SKM-1 (cell line): ENCODE measurements at regions not wholly inside any gene's neighbourhood (a gene's known extent, or its start where the extent isn't known, plus 50 kb on each side); places are given as distances from the start of the nearest gene placed in this dataset.
"Not testable (repeated sequence)": the region's sequence is repeated elsewhere in the genome, so short reads cannot be mapped to it uniquely, and the experiment has no call there.

Source experiments
- DNase-seq: peaks from one replicate; lab custom pipeline; 2025; ENCODE audit not compliant: unreplicated experiment; lab: John Stamatoyannopoulos, UW

DNA sequence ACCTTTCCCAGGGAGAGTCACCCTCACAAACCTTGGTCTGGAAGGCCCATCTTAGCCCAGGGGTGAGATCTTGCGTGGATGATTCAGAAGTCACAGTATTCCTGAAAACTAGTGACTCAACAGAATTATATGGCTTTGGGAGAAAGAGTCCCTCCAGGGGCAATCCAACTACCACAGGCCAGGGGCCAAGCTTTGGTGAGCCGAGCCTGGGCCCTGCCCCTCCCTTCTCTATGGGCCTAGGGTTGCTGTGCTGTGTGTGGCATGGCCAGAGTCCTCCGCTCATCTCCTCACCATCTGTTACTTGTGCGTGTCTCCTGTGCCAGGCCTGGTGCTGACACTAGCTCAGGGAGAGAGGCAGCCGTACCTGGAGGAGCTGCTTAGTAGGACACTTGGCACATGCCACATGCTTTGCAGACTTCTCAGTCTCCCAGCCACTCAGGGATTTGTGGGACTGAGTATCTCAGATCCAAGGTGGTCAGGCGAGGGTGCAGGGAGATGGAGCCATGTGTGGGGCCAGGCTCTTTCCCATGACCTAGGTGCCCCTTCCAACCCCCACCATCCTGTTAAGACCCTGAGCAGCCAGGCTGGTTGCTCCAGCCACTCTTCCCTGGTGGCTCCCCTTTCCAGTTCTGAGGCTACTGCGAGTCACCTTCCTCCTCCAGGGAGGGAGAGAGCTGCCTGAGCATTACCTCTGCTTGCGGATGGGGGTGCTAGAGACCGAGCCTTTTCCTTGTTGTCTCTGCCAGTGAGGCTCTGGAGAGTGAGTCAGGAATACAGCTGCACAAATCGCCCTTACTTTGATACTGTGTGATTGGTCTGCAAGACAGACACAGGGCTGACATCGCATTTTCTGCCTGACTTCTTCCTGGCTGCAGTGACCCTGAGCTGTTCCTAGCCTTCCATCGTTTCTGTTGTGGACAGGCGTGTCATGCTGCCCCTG, 94.1 kb downstream of the SLC25A47 start:
- no peak for DNase-seq

DNA sequence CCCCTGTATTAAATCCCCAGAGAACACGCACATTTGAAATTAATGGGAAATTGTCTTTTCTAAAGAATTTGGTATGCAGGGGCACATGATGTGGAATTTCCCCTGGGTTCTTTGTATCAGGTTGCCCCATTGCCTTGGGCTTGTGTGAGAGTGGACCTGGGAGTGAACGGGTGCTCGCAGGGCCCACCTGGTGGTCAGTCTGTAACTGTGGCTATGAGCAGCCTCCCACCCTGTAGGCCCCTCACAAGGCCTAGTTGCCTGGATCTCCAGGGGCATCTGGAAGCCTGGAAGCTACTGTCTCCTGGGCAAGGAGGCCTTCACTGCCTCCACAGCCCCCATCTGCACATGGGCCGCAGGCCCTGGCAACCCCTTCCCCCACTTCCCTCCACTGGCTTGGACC, 96.7 kb downstream of the SLC25A47 start:
- no peak for DNase-seq

DNA sequence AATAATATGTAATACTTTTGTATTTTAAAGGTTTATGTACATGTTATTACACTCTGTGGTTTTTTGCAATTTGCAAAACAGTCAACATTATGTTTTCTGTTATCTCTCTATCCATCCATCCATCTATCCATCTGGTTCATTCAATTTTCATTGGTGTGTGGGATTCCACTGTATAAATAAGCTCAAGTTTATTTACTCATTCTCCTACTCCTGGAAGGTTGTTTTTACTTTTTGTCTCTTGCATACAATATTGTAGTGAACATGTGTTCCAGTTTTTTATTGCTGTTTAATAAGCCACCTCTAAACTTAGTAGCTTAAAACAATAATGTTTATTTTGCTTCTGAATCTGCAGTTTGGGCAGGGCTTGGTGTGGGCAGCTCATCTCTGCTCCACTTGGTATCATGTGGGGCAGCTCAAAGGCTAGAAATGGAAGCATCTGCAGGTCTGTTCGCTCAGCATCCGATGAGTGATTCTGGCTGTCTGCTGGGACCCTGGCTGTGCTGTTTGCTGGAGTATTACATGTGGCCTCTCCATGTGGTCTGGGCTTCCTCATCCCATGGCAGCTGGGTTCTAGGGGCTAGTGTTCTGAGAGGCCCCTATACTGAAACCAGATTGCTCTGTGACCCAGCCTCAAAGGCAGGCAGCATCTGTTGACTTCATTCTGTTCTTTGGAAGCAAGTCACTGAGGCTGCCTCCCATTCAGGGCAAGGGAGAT, 98.8 kb downstream of the SLC25A47 start:
- DNase-seq: no peak

DNA sequence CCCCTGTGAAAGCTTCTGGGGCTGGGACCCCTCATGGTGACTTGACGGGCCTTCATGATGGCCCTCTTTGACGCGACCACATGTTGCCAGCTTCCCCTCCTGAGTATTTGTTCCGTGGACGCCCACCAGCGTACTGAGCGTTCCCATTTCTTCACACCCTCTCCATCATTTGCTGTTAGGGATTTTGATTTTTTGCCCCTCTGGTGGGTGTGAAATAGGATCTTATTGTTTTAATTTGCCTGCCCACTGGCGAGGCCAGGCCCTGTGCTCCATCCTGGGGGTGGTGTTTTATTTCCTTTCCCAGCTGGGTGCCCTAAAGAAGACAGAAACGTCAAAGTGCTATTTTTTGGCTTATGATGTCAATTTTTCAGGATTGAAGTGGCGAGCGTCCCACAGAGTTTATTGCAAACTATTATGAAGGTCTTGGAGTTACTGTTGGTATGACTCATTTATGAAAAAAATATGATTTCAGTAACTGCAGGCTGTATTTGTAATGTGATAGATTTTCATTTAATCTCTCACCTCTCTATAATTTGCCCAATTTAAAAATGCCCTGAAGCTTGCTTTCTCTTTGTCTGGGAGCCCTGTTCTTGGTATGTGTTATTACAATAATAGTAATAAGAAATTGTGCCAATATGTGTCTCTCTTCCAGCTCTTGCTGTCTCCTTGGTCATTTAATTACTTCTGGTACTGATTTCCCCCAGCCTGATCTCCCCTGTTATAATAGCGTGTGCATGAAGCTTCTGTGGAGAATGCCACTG, 99.6 kb downstream of the SLC25A47 start:
- DNase-seq: no peak

DNA sequence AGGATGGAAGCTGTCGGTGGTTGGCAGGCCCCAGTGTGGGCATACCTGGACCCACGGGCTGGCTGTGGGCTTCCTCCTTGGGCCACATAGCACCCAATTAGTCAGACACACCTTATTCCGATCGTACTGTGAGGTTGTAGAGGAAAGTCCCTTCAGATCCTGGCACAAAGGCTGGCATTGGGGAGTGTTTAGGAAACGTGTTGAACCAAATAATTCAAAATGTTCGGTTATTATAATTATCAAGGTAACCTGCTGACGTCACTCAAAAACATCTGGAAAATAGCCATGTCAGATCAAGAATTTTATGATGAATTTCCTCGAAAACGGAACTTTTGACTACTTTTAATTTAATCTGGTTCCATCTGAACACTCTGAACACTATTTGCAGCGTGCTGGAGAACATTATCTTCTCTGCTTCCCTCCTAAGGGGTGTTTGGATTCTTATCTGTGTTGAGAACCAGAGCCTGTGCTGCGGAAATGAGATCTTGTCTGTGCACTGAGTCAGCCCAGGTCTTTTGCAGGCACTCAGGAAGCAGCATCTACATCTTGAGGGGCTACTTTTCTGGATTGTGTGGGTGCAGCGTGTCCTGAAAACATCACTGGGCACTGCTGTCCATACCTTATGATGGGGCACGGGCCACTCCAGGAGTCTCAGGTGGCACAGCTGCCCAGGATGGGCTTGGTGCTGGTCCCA, 100.3 kb downstream of the SLC25A47 start:
- DNase-seq: no peak

DNA sequence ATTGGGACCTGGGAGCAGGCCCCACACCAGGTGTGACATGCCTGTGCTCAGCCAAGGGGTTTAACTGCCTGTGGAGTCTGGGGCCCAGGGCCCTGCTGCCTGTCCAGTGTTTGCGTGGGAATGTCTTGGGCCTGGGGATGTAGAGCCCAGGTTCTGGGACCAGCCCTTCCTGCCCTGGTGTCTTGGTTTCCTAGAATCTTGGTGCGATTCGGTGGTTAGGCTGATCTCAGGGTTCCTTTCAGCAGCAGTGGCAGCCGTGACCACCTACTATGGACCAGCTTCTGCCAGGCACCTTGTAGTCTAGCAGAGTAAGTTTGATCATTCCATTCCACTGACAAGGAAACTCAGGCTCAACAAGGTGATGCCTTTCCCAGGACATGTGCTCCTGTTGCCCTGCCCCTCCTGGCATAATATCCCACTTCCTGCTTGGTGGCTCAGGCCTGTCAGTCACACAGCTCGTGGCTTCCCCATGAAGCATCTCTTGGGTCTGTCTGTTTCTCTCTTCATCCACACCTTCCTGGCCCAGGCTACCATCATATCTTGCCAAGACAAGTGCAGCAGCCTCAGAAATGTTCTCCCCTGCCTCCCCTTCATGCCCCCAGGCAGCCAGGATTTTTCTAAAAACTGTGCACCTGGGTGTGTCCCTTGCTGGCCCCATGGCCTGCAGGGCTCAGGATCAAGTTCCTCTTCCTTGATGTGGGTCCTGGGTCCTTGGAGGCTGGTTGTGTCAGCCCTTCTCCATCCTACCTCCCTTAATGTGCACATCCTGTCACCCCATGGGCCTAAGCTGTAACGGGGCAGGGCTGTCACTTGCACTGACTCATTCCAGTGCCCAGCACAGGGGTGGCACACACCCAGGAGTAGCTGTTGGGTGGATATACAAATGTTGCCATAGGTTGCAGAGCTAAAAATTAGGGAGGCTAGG, 101.6 kb downstream of the SLC25A47 start:
- DNase-seq: no peak

DNA sequence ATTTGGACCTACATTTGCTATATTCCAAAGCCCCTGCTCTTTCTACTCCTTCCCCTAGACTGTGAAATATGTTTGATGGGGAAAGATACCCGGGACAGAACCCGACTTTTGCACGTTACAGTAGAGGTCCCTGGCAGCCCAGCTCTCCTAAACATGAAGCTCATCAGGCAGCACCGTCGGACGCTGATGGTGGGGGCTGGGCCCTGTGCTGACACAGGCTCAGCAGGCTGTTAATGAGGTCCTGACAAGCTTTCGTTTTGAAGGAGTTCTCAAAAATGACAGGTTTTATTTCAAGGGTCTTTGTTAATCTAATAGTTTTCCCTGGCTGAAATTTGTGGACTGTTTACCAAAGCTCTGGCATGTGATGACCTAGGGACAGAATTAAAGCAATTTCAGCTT, 102.3 kb downstream of the SLC25A47 start:
- no peak for DNase-seq

DNA sequence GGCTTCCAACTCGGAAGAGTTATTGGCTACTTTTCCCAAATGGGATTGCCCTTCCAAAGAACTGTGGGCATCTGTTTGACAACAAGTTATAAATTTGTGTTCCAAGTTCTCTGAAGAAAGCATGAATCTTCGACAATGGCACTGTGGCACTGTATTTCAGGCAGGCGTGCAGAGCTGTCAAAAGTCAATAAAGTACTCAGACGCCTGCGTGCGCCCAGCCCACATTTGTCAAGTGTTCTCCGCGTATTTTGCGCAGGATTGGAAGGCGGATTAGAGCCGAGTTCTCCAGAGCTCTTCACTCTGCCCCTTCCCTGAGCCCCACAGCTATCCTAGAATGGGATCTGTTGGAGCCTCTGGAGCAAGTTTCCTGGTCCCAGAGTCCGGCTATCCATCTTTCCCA, 103.2 kb downstream of the SLC25A47 start:
- DNase-seq: no peak

DNA sequence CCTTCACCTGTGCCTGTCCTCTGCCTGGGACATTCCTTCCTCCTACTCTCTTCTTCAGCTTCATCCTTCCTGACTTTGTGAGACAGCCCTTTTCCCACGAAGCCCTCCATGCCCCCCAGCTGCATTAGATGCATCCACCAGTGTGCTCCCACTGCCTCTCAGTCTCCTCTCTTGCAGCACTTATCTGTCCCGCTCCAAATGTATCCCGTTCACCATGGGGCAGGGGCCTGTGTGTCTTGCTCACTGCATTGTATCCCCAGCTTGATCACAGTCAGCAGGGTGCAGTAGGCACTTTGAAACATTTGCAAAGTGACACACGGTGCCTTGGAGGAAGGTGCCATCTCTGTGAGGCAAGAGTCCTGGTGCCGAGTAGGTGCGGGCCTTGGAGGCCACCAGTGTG, 104.0 kb downstream of the SLC25A47 start:
- DNase-seq: no peak

DNA sequence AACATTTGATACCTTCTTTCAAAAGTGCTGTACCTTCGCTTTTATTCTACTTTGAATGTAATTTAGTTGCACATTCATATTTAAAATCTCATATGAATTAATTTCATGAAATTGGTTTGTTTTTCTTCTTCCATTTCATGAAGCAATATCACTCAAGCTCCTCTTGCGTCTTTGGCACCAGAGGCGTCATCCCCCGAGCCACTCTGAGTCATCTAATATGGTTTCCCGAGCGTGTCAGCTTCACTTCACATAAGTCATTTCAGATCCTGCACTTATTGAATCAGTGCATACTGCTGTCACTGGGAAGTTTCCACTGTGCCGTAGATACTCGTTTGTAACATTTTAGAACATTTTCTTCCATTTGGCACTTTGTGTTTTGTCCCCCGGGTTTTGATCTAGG, 105.6 kb downstream of the SLC25A47 start:
- DNase-seq: no peak

DNA sequence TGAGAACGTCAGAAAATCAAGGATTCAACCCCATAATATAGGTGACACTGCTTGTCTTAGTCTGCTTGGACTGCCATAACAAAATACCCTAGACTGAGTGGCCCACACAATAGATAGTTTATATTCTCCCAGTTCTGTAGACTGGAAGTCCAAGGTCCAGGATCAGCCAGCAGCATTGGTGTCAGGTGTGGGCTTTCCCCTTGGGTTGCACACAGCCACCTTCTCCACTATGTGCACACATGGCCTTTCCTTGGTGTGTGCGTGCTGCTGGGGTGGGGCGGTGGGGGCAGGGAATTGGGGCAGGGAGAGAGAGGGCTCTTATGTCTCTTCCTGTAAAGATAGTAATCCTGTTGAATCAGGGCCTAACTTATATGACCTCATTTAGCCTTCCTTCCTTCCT, 106.4 kb downstream of the SLC25A47 start:
- DNase-seq: no peak

DNA sequence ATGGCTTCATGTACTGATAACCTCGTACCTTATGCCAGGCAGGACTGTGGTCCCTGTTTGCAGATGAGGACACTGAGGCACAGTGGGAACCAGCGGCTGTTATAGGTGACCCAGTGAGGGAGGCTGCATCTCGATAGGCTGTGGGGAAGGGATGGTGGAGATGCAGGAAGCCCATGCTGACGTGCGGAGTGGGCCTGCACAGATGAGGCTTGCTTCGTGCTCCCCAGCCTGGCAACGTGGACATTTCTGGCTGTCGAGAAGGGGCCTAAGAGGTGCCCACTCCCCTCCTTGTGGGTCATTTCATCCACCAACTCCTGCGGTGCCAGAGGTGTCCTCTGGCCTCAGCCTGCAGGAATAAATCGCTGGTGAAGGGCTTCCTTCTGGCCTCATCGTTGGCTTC, 107.4 kb downstream of the SLC25A47 start:
- DNase-seq: no peak

DNA sequence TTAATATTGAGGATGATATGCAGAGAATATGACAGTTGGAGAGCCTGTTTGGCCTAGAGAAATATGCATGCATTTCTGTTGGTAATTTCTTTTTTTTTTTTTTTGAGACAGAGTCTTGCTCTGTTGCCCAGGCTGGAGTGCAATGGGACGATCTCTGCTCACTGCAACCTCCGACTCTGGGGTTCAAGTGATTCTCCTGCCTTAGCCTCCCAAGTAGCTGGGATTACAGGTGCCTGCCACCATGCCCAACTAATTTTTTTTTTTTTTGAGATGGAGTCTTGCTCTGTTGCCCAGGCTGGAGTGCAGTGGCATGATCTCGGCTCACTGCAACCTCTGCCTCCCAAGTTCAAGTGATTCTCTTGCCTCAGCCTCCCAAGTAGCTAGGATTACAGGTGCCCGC, 108.3 kb downstream of the SLC25A47 start:
- DNase-seq: not testable (repeated sequence)

DNA sequence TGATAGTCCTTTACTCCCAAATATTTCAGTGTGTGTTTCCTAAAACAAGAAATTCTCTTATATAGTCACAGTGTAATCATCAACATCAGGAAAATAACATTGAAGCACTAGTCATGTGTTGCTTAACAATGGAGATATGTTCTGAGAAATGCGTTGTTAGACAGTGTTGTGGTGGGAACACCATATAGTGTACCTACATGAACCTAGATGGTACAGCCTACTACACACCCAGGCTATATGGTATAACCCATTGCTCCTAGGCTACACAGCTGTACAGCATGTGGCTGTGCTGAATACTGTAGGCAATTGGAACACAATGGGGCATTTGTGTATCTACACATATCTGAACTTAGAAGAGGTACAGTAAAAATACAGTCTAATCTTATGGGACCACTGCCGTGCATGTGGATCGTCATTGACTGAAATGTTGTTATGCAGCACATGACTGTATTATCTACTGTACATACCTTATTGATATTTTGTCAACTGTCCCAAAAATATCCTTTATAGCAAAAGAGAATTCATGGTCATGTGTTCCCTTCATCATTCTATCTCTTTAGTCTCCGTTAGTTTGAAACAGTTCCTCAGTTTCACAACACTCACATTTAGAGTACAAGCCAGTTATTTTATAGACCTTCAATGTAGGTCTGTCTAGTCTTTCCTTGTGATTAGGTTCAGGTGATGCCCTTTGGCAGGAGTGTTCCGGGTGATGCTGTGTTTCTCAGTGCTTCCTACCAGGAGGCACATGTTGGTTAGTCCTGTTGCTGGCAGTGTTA, 109.7 kb downstream of the SLC25A47 start:
- DNase-seq: no peak

DNA sequence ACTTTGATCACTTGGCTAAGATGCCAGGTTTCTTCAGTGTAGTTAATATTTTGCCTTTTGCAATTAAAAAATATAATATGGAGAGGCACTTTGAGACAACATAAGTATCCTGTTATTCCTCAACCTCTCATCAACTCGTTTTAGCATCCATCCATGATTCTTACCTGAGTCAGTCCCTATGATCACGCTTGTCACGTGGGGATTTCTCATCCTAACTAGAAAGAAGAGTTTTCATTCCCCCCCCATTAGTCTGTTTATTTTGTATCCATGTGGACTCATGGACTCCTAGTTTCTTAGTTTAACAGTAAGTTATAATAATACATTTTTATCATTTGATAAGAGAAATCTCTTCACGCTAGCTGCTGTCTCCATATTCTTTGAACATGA, 110.3 kb downstream of the SLC25A47 start:
- DNase-seq: no peak

DNA sequence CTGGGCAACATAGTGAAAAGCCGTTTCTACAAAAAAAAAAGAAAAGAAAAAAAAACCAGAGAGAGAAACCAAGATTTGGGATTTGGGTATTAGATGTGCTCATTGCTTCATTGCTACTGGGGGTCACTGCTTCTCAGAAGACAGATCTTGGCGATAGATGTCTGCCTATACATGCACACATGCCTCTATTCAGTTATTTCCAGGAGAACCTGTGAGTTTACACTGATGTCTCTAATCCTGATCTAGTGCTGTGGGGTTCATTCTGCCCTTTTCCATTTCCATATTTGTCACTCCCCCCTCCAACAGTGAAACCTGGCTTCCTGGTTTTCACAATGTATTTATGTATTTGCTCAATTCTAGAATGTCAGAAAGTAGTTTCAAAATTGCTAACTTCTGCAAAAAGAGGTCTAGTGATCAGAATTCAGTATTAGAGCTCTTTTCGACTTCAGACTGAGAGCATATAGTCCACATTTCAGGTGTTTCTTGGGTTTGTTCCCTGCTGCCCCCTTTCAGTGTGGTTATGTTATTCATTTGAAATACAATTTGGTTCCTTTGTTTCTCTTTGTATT, 111.0 kb downstream of the SLC25A47 start:
- peak; percentile 8 for DNase-seq

DNA sequence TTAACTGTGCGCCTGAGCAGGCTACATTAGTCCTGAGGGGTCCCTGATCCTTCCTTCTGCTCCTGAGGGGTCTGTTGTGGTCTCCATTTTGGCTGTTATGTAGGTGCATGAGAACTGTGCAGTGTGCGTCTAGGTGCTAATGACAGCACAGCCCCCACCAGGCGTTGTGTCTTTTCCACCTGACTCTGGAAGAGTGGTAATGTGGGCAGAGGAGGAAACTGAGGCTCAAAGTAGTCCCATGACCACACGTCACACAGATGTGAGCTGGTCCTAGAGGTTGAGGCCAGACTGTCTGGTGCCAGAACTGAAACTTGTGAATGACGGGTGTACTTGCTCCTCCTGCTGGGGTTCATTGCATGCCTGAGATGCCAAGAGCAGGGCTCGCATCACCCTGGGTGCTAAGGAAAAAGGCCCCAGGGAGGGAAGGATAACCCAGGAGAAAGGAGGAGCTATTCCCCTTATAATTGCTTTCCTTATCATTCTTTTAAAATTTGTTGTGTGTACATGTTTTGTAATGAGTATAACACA, 111.8 kb downstream of the SLC25A47 start:
- no peak for DNase-seq

DNA sequence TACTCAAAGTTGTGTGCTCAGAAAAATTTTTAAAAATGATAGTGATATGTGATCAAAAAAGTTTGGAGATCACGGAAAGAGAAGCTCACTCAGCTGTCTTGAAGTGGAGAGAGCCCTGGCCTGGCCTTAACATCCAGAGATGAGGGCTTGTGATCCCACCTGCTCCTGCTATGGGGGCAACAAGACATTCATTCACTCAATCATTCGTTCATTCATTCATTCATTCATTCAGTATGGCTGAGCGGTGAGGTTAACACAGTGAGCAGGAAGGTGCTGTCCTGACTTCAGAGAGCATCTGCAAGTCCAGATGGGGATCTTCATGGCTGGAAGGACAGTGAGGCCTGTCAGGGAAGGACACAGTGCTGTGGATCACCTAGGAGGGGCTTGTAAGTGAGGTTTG, 112.3 kb downstream of the SLC25A47 start:
- no peak for DNase-seq
